K562 (cell line): ENCODE measurements at regions not wholly inside any gene's neighbourhood (a gene's known extent, or its start where the extent isn't known, plus 50 kb on each side); places are given as distances from the start of the nearest gene placed in this dataset.

Source experiments
- BCOR ChIP-seq: fragments of 450-650 bp; IDR thresholded peaks from 2 replicates; pipeline ENCODE4 v1.6.1; 2016
- FIP1L1 ChIP-seq: fragments of 200-400 bp; formaldehyde crosslinking; IDR thresholded peaks from 2 replicates; pipeline ENCODE4 v1.6.1; 2018; ENCODE audit warnings: mild to moderate bottlenecking, low read depth, low read length; ENCODE audit not compliant: poor library complexity, severe bottlenecking
- IRF9 ChIP-seq: fragments of 450-650 bp; IDR thresholded peaks from 2 replicates; pipeline ENCODE4 v1.6.1; 2016; ENCODE audit warnings: missing biosample characterization, missing genetic modification characterization
- MAFG ChIP-seq: fragments of 450-650 bp; conservative IDR thresholded peaks from 2 replicates; pipeline ENCODE4 v1.6.1; 2016; ENCODE audit warnings: missing genetic modification characterization, missing compliant biosample characterization
- MCM3 ChIP-seq: fragments of 450-650 bp; IDR thresholded peaks from 2 replicates; pipeline ENCODE4 v1.6.1; 2016
- MYNN ChIP-seq, 2 experiments: sonication (generic); formaldehyde crosslinking in 1 of 2; IDR thresholded peaks; 2 replicates each; pipeline versions ENCODE4 v1.5.0 to v1.6.1; 2016 to 2020; ENCODE audit warnings: antibody characterized with exemption in 1 of 2, missing genetic modification reagents in 1 of 2
- NFYB ChIP-seq: IDR thresholded peaks from 2 replicates; pipeline ENCODE4 v1.6.1; 2011; ENCODE audit warnings: mild to moderate bottlenecking, moderate library complexity; ENCODE audit not compliant: insufficient read length; ENCODE audit errors: extremely low read depth
- SMARCB1 ChIP-seq: IDR thresholded peaks from 2 replicates; pipeline ENCODE4 v1.6.1; 2011; ENCODE audit warnings: improper control_type of control experiment, low read depth; ENCODE audit not compliant: insufficient read length
- ZNF668 ChIP-seq: fragments of 250-450 bp; sonication (Bioruptor Pico); IDR thresholded peaks from 2 replicates; pipeline ENCODE4 v1.8.0; 2022; ENCODE audit warnings: mild to moderate bottlenecking, inconsistent platforms
- TF ChIP-seq, protein P1 (sequence below): fragments of 250-450 bp; sonication (Bioruptor Pico); IDR thresholded peaks from 2 replicates; pipeline ENCODE4 v1.4.0; 2020; ENCODE audit warnings: borderline replicate concordance
- TF ChIP-seq, protein P2 (sequence below), 2 experiments: fragments of 450-650 bp; conservative IDR thresholded peaks; 2 replicates each; pipeline ENCODE4 v1.6.1; 2017; ENCODE audit warnings: mild to moderate bottlenecking in 2 of 2, moderate library complexity in 2 of 2

- no peak for TF ChIP-seq SMARCB1
- no peak for TF ChIP-seq MYNN (IDR thresholded peaks at IDR 0.05)
- 0 out of 2 replicates have a peak, but pooled peaks have one; percentile 22 for TF ChIP-seq MYNN (CRISPR knock-in tag; IDR thresholded peaks at IDR 0.05)
- peak; percentile 54; the same call in 1 of the 2 replicates for TF ChIP-seq ZNF668 (CRISPR knock-in tag)
- TF ChIP-seq NFYB: no peak
- 0 out of 2 replicates have a peak, but pooled peaks have one; percentile 49 for TF ChIP-seq IRF9
- TF ChIP-seq, protein P1, sequence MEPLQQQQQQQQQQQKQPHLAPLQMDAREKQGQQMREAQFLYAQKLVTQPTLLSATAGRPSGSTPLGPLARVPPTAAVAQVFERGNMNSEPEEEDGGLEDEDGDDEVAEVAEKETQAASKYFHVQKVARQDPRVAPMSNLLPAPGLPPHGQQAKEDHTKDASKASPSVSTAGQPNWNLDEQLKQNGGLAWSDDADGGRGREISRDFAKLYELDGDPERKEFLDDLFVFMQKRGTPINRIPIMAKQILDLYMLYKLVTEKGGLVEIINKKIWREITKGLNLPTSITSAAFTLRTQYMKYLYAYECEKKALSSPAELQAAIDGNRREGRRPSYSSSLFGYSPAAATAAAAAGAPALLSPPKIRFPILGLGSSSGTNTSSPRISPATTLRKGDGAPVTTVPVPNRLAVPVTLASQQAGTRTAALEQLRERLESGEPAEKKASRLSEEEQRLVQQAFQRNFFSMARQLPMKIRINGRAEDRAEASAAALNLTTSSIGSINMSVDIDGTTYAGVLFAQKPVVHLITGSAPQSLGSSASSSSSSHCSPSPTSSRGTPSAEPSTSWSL: no peak
- TF ChIP-seq BCOR: peak; percentile 37; the same call in 1 of the 2 replicates
- TF ChIP-seq, protein P2, sequence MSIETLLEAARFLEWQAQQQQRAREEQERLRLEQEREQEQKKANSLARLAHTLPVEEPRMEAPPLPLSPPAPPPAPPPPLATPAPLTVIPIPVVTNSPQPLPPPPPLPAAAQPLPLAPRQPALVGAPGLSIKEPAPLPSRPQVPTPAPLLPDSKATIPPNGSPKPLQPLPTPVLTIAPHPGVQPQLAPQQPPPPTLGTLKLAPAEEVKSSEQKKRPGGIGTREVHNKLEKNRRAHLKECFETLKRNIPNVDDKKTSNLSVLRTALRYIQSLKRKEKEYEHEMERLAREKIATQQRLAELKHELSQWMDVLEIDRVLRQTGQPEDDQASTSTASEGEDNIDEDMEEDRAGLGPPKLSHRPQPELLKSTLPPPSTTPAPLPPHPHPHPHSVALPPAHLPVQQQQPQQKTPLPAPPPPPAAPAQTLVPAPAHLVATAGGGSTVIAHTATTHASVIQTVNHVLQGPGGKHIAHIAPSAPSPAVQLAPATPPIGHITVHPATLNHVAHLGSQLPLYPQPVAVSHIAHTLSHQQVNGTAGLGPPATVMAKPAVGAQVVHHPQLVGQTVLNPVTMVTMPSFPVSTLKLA (conservative IDR thresholded peaks at IDR 0.05): peak in 1 of 2 experiments; percentile 41; a peak in 1 of 4 replicates
- 0 out of 2 replicates have a peak, but pooled peaks have one; percentile 9 for TF ChIP-seq MAFG
- TF ChIP-seq FIP1L1: no peak
- TF ChIP-seq MCM3: no peak
Measured at GRCh38 chr1:30190511-30191153, 532.8 kb downstream of the MATN1 start (continued).
